NCI-H226 (cell line): ENCODE measurements at regions not wholly inside any gene's neighbourhood (a gene's known extent, or its start where the extent isn't known, plus 50 kb on each side); places are given as distances from the start of the nearest gene placed in this dataset.
"Not testable (repeated sequence)": the region's sequence is repeated elsewhere in the genome, so short reads cannot be mapped to it uniquely, and the experiment has no call there.

ENCODE experiments used
- DNase-seq: peaks from one replicate; pipeline ENCODE4 v3.0.0-alpha.2; 2015

DNA sequence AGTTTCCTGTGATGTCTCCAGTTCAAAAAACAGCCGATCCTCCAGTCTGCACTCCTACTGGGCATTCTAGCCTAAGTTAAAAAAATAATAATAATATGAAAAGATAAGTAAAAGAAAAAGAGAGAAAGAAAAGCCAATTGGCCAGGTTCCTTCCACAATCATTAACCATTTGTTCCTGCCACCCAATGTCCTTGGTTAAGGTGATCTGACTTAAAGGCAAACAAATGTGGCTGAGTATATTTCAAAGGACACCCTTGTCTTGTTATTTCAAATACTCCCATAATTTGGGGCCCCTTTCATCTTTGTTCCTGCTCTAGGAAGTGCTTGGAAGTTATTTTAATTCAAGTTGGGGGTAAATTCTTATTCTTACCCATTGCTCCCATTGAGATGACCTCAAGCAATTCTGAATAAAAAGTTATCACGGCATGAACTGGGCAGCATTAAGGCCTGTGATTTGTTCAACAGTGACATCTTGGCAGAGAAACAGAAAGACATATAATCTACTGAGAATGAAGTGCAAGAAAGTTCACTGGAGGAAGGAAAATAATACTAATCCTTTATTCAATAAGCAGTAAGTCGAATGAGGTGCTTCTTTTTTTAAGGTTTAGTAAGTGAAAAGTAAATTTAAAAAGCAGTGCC lies 1054.5 kb upstream of the FANCL start:
- no peak for DNase-seq

- no peak for DNase-seq
Observed at GRCh38 chr2:59288771-59289170, 1047.6 kb upstream of the FANCL start.

- DNase-seq: no peak
Observed at GRCh38 chr2:59282374-59283057, 1041.4 kb upstream of the FANCL start.

GRCh38 chr2:59277671-59278070 lies 1036.5 kb upstream of the FANCL start:
- no peak for DNase-seq

DNA sequence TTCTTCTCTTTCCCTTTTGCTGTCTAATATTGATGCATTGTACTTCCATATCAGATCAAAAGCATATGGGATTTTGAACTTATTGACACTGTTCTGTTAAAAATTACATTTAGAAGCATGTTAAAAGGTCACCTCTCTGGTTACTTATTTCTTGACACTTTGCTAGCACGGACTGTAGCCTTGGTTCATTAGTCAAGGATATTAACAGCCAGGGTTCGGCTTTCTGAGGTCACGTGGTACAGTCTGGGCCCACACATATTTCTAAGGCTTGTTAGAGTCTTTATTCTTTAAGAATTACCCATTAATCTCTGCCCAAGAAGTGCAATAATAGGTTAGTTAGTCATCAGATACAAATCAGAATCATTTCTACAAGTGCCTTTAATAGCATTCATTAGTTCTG lies 1035.8 kb upstream of the FANCL start:
- DNase-seq: no peak

- no peak for DNase-seq
Observed at GRCh38 chr2:59276033-59276432, 1034.9 kb upstream of the FANCL start.

- DNase-seq: no peak
Observed at GRCh38 chr2:59266453-59266852, 1025.3 kb upstream of the FANCL start.

DNA sequence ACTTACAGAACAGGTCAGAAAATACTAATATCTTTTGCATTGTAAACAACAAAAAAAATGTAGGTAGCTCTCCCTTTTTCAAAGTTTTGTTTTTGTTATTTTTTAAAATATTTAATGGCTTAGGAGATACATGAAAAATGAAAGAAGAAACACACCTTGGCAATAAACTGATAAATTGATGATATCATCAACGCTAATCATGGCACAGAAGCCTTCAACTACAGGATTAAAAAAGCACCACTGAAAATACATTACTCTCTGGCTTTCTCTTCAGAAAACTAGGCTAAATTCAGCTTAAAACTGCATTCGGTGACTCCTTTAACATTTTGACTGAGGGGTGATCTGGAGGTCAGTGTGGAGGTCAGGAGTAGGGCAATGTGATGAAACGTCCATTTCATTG lies 1018.8 kb upstream of the FANCL start:
- no peak for DNase-seq

DNA sequence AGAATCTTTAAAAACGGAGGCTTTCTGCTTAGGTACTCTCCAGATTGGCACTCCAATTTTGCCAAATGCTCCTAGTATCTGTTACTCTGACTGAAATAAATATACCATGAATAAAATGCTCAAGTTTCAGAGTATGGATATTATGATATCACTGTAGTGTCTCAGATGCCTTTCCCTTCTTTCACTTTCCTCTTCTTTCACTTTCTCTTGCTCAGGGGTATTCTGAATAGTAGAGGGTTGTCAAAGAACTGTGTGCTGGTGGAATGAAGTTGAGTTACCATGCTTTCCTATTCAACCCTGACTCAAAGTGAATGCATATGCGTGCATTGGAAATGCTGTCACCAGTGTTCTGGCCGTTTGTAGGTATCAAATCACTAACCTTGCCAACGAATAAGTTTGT lies 1015.2 kb upstream of the FANCL start:
- no peak for DNase-seq

DNA sequence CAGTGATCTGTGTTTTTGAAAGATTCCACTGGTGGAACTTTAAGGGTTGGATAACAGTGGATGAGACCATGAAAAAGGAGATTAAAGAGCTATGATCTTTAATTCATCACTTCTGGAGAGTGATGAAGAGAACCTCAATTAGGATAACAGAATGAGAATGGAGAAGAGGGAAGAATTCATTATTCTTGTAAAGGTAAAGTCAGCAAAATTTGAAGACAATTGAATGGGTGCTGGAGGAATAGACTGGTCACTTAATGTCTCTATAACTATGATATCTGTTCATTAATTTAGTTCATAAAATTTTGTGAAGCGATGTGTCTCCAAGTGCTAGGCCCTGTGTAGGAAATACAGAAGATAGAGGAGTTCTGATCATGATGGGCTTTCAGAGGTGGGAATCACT lies 1013.2 kb upstream of the FANCL start:
- DNase-seq: no peak

- no peak for DNase-seq
Observed at GRCh38 chr2:59250307-59250677, 1009.2 kb upstream of the FANCL start.

- DNase-seq: no peak
Observed at GRCh38 chr2:59249441-59250306, 1008.5 kb upstream of the FANCL start.

DNA sequence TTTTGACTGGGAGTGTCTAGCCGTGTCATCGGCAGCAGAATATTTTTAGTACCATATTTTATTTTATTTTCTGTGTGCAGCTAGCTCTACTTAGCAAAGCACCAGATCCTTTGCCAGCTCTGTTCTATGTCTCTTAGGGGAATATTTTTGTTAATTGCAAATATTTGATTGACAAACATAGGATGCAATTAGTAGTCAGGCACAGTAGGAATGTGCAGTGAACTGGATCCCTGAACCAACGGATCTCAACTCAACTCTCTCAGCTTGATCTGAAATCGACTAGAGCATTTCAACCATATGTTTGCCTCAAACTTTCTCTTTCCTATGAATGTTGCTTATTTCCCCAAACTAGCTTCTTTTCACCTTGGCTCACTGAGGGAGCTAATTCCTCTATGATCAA lies 998.0 kb upstream of the FANCL start:
- no peak for DNase-seq

- DNase-seq: no peak
Observed at GRCh38 chr2:59237311-59237710, 996.2 kb upstream of the FANCL start.

- no peak for DNase-seq
Observed at GRCh38 chr2:59236723-59237122, 995.6 kb upstream of the FANCL start.

- DNase-seq: no peak
Observed at GRCh38 chr2:59233920-59234319, 992.8 kb upstream of the FANCL start.

DNA sequence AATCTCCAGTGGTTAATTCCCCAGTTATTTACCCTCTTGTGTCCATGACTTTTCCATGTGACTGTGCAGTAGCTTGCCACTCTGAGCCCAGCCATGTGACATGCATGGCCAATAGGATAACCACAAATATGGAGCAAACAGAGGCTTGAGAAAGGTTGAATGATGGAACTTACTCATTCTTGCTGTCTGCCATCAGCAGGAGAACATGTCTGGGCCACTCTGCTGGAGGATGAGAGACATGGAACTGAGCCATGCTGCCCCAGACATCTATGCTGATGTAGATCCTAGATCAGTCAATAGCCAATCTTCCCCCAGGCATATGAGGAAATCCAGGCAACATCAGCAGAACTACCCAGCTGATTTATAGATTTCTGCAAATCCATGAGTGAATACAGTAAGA lies 992.3 kb upstream of the FANCL start:
- DNase-seq: no peak

DNA sequence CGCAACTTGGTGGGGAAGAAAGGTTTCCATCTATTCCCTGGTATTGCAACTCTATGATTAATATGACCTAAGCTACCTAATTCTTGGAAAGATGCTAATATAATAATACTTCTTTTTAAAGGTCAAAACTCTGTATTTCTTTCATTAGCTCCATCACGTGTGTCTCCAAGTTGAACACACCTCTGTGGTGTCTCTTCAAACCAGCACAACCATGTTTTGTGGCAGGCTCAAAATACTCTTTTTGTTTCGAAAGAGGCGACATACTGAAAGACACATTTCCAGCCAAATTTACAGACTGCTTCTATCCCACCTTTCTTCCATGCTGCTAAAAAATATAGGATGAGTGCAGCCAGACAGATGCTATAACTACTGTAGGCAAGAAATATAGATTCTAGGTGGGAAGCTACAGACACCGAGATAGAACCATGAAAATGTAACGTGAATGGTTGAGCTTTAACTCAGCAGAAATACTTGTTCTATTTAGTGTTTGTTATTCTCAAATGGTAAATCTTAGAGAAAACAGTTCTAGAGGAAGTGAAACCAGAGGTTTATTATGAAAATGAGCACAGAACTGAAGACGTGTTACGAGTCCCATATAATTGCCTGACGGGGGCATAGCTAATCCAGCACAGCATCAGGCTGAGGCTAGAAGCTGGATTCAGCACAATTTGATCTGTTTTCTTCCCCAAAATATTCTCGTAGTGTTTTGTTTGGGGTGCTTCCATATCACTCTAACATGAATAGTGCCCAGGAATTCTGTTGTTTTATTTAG lies 991.5 kb upstream of the FANCL start:
- DNase-seq: no peak

GRCh38 chr2:59226362-59226761 lies 985.2 kb upstream of the FANCL start:
- DNase-seq: not testable (repeated sequence)

- DNase-seq: no peak
Observed at GRCh38 chr2:59223742-59224141, 982.6 kb upstream of the FANCL start.

DNA sequence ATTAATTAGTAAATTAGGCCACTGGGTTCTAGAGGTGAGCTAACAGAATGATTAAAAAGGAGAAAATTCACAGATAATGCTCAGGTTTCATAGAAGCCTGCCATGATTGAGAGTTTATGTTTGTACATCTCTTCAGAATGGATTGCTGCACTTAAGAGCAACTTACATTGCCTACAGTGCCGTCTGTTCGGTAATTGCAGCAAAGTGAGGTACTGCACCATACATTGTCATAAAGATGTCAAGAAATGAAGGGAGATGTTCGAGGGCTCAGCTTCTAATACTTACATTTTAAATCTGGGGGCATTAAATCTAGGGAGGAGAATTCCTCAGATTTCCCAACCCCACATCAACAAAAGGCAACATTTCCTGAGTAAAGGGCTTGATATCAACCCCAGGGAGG lies 976.2 kb upstream of the FANCL start:
- DNase-seq: no peak

GRCh38 chr2:59206361-59206760 lies 965.2 kb upstream of the FANCL start:
- DNase-seq: no peak

DNA sequence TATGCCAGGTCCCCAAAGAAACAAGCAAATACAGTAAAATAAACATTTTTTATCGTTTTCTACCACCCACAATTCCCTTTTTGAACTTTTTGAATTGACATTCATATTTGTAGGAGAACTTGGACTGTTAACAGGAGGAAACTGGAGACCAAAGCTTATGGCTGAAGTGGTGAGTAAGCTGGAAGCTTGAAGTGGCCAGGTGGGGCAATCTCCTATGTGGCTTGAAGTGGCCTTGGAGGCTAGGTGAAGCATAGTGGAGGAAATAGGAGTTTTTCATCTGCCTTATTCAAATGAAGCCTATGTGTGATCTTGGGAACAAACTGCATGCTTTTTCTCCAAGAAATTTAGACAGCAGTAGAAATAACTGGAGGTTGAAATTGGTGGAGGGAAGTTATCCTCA lies 962.9 kb upstream of the FANCL start:
- no peak for DNase-seq
